ENCODE measurements at regions not wholly inside any gene's neighbourhood (a gene's known extent, or its start where the extent isn't known, plus 50 kb on each side); places are given as distances from the start of the nearest gene placed in this dataset.

DNA sequence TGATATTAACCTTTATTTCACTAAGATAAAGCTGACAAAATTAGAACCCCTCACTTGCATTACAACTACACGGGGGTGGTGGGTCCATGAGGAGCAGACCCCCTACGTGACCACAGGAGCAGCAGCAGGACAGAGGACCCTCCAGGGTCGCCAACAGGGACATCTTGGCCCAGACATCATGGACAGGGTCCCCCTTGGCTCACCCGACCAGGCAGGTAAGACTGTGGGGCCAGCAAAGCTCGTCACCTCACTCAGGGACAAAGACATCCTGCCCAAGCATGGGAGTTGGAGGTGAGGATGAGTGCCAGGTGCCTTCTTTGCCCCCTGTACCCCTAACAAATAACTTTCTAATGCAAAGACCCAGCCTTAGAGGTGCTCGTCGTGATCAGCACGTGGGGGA lies 111.3 kb upstream of the RAB6C start:
- no peak for TF ChIP-seq POLR2A (IDR thresholded peaks at IDR 0.05)
- TF ChIP-seq, protein P1, sequence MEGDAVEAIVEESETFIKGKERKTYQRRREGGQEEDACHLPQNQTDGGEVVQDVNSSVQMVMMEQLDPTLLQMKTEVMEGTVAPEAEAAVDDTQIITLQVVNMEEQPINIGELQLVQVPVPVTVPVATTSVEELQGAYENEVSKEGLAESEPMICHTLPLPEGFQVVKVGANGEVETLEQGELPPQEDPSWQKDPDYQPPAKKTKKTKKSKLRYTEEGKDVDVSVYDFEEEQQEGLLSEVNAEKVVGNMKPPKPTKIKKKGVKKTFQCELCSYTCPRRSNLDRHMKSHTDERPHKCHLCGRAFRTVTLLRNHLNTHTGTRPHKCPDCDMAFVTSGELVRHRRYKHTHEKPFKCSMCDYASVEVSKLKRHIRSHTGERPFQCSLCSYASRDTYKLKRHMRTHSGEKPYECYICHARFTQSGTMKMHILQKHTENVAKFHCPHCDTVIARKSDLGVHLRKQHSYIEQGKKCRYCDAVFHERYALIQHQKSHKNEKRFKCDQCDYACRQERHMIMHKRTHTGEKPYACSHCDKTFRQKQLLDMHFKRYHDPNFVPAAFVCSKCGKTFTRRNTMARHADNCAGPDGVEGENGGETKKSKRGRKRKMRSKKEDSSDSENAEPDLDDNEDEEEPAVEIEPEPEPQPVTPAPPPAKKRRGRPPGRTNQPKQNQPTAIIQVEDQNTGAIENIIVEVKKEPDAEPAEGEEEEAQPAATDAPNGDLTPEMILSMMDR (IDR thresholded peaks at IDR 0.05) = no peak
- no peak for TF ChIP-seq EP300 (IDR thresholded peaks at IDR 0.05)
